GM12865 (cell line): ENCODE measurements at regions not wholly inside any gene's neighbourhood (a gene's known extent, or its start where the extent isn't known, plus 50 kb on each side); places are given as distances from the start of the nearest gene placed in this dataset.

ENCODE experiments used
- DNase-seq: peaks from one replicate; pipeline ENCODE4 v3.0.0; 2010; ENCODE audit warnings: low read depth
- H3K4me3 ChIP-seq: 2 replicates; pipeline ENCODE4 v1.5.1; 2011; ENCODE audit warnings: mild to moderate bottlenecking, low read depth, low read length, control low read depth
- TF ChIP-seq, protein P1 (sequence below): IDR thresholded peaks from 2 replicates; pipeline ENCODE4 v1.5.1; 2011; ENCODE audit warnings: low read length, control low read depth, low read depth, inconsistent platforms; ENCODE audit not compliant: insufficient read depth; ENCODE audit errors: missing control alignments

DNA sequence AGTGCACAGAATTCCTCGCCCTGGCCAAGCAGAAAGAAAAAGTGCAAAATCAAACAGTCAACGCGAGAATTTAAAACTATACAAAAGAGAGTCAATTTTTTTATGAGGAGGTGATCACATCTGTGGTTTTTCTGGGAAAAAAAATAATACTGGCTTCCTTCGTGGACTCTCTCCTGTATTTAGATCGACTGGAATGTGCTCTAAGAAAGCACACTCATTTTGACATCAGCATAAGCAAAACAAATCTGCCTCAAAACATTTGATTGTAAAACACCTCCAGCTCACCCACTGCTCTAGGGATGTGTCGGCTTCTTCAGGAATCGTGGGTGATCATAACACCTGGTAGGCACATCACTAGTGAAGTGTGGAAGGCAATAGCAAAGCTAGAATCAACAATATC is 417.4 kb upstream of the FAT1 start:
- H3K4me3 ChIP-seq, result no peak overlapping the region
- TF ChIP-seq, protein P1, sequence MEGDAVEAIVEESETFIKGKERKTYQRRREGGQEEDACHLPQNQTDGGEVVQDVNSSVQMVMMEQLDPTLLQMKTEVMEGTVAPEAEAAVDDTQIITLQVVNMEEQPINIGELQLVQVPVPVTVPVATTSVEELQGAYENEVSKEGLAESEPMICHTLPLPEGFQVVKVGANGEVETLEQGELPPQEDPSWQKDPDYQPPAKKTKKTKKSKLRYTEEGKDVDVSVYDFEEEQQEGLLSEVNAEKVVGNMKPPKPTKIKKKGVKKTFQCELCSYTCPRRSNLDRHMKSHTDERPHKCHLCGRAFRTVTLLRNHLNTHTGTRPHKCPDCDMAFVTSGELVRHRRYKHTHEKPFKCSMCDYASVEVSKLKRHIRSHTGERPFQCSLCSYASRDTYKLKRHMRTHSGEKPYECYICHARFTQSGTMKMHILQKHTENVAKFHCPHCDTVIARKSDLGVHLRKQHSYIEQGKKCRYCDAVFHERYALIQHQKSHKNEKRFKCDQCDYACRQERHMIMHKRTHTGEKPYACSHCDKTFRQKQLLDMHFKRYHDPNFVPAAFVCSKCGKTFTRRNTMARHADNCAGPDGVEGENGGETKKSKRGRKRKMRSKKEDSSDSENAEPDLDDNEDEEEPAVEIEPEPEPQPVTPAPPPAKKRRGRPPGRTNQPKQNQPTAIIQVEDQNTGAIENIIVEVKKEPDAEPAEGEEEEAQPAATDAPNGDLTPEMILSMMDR, result no peak
- no peak for DNase-seq

DNA sequence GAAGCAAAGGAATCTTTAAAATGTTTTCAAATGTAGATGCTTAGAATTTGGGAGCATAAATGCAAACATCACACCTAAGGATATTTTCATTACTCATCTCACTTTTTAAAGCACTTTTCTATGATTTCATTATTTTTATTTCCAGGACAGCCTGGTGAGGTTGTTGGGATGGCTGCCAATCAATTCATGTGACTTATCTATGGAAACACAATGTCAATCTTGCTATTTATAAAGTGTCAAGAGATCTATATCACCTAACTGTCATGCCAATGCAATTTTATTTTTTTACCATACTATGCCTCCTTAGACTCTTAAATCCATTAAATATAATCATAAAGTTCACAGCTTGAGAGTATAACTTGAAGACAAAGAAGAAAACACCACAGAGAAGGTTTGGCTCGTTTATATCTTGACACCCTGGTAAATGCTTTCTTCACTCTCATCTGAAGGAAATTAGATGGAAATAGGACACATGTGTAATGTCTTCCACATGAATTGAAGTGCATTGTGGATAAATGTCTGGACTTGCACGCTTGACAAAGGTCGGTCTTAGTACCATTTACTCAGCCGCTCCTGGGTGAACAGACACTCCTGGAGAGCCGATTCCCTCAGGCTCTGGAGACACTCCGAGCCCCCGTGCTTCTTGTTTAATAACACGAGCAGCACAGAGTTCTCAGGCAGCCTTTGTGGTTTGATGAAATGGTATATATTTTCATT is 425.7 kb upstream of the FAT1 start:
- DNase-seq, result no peak
- TF ChIP-seq, protein P1, result no peak
- H3K4me3 ChIP-seq, result no peak overlapping the region

DNA sequence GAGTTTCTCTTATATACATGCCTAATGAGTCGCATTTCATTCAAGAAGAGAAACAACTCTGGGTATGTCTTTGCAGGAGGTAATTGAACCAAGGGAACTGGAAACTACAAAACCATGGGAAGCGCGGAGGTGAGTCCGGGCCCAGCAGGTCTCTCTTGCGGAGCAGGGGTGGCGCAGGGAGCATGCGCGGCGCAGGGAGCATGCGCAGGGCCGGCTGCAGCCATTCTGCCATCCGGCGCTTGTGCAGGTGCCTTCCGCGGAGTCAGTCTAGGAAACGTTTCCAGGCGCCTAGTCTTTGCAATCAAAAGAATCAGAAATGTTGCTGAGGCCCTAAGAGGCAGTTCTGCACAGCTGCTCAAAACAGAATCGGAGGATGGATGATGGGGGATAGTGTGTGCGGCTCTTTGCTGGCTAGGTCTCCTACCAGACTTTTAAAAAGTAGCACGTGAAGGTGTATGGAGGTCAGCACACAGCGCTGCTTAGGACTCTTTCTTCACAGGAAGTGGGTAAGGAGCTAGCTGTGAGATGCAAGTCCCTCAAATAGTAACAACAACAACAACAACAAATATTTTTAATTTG is 433.8 kb upstream of the FAT1 start:
- no peak overlapping the region for H3K4me3 ChIP-seq
- no peak for DNase-seq
- TF ChIP-seq, protein P1, result no peak

DNA sequence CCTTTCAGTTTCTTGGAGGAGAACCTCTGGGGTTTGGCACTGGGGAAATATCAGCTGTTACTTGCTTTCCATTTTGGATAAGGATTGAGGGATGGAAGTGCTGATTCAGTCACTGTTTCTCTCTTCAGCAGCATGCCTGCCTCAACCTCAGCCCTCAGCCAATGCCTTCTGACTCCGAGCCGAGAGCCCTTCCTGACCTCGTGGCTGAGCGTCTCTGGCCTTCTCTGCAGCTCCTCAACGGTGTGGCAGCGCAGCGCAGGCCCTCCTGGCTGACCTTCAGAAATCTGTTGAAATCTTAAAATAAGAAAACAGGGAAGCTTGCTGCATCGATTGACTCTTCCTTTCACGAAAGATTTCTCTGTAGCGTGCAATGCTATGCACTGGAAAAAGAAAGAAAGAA is 434.3 kb upstream of the FAT1 start:
- no peak for DNase-seq
- TF ChIP-seq, protein P1, result no peak
- H3K4me3 ChIP-seq, result no peak overlapping the region

DNA sequence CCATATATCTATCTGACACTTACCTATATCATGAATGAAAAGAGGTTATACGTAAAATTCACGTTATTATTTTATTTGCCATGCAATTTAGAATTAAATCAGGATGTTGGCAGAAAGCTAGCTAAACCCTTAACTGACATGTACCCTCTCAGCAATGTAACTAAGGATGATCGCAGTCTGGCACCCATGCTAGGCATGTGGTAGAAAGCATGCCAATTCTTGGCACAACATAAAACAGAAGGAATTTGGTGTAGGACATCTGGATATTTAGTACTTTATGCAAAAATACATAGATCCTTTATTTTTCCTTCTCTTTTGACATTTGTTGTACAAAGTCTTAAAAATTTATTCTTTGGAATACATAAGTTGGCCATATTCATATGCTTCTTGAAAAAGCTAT is 436.8 kb upstream of the FAT1 start:
- H3K4me3 ChIP-seq, result no peak overlapping the region
- TF ChIP-seq, protein P1, result no peak
- no peak for DNase-seq

DNA sequence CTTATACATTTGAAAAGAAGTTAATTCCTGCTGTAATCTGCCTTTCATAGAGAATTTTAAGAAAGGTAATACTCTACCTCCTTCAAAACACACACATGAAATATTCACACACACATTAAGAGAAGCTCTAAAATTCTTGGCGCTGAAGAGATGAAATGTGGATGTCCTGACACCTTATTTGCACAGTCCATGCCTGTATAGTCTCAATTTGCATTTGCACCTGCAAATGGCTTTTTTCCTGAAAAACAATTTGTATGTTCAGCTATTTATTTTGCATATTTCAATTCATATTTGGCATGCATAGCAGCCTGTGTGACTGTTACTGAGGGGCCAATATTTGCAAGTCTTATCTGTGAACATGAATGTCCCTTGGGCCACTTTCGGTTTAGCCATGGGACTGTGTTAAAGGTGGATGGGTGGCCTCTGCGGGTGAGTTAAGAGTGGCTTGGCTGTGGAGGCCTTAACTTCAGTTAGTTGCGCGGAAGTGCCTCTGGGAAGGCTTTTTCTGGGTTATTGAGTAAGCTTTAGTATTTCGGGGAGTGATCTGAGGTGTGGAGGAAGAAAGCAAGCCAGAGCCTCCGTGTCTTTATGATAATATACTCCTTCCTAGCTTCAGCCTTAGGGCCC is 443.3 kb upstream of the FAT1 start:
- TF ChIP-seq, protein P1, result no peak
- no peak overlapping the region for H3K4me3 ChIP-seq
- DNase-seq, result no peak
